Tongue (tissue), 1 donor: ENCODE measurements at regions not wholly inside any gene's neighbourhood (a gene's known extent, or its start where the extent isn't known, plus 50 kb on each side); places are given as distances from the start of the nearest gene placed in this dataset.
"Not testable (repeated sequence)": the region's sequence is repeated elsewhere in the genome, so short reads cannot be mapped to it uniquely, and the experiment has no call there.

Experiments
- DNase-seq: peaks from one replicate; pipeline ENCODE4 v3.0.0-alpha.2; 2015

- peak; percentile 66 for DNase-seq
Measured at GRCh38 chr2:7430869-7431641, 513.8 kb downstream of the RNF144A start.

DNA sequence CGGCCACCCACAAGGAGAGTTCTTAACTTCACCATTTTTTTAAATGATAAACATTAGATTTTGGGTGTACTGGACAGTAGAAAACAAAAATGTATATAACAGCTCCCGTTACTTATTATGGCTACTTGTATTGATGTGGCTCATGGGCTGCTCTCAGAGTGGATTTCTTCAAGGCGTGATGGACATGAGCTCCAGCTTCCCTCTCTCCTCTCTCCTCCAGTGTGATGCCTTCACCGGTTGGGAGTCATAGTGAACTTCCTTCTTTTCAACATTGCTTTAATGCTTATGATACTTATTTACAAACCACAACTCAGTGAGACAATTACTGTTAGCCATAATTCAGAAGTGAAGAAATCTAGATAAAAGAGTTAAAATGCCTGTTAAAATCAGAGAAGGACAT is 515.2 kb downstream of the RNF144A start:
- no peak for DNase-seq

DNA sequence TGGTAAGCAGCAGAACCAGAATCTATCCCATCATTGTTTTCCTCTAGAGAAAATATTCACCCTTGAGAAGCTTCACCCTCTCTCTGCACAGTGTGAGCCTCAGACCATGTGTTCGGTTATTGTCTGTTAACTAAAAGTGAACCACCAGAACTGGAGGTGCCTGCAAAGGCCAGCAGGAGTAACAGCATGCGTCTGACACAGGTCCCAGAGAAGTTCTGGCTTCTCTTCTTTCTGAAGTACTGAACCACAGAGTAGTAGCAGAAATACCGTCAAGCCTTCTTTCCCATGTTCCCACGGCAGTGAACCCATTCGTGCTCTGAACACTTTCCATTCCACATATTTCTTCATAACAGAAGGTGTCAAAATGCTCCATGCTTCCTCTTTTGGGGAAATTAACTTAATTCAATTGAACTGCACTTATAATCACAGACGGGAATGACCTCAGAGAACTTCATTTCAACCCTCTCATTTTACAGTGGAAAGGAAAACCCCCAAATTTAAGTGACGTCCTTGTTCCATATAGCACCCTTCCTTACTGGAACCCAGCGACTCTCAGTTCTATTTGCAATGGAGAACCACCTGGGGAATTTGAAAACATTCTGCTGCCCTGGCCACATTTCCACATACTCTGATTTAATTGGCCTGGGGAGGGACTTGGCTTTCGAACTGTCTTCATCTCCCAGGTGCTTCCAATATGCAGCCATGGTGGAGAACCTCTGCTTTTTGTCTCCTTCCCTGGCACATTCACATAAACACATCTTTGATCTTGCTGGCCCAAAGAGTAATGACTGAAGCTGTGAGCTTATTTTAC is 519.1 kb downstream of the RNF144A start:
- peak; percentile 32 for DNase-seq

GRCh38 chr2:7437141-7437540 is 519.9 kb downstream of the RNF144A start:
- DNase-seq, result no peak

DNA sequence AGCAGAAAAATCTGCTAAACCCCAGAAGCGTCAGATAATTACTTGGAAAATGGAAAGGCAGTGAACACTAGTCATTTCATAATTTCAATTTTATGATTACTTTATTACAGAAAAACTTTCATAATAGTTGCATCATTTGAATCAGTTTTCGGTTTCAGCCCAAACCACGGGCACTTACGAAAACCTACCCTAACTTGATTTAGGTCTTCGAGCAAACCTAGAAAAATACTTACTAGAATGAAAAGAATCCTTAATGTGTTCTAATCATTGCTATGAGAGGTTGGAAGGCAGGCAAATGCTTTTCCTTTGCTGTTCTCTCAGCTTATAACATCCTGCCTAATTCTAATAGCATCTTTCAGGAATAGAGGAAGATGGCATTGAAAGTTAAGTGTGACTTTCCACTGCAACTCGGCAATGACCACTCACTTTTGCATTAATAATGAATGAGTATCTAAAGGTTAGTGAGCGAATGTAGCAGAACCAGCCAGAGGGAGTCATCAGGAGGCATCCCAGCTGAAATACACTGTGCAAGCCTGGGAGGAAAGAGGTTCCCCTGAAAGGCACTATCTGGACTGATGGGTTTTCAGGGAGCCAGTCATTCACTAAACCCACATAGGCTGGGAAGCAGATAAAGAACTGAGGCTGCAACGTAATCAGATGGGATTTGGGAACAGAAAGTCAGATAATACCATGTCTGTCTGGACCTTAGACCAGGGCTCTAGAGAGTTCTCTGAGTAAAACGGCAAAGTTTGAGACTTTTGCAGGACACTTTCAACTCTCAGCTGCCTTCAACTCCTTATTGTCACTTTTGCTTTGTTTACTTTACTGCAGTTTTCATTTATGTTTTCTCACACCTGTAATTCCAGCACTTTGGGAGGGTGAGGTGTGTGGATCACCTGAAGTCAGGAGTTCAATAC is 520.8 kb downstream of the RNF144A start:
- no peak for DNase-seq

DNA sequence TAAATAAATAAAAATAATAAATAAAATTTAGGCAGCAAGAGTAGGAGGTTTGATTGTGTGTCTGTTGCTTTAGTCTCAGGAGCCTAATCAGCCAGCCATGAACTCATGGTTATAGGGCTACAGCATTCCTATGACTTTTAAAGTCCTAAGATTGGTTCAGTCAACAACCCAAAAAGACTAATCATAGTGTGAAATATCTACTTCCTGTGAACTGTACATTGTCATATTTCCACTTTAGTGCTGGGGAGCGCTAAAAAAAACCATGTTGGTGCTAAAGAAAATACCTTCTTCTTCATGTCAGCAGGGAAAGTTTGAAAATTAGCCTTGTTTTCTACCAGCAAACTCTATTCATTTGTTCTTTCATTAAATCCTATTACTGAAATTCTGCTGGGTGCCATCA is 521.6 kb downstream of the RNF144A start:
- no peak for DNase-seq

DNA sequence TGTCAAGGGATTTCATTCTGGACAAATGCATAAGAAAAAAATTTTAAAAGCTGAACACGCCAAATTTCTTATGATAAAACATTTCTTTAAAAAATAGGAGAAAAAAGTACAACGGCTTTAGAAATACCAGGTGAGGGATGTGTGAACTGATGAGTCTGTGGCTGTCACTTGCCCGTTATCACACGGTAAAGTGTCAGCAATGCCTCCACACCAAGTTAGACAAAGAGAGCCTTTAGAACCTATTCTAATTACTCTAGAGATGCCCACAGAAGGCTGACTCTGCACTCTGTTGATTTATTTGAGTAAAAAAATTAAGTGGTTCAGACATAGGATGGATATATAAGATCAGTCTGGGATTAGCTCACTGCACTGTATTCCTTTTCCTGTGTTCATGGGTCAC is 523.8 kb downstream of the RNF144A start:
- no peak for DNase-seq

GRCh38 chr2:7441841-7442240 is 524.6 kb downstream of the RNF144A start:
- not testable (repeated sequence) for DNase-seq

DNA sequence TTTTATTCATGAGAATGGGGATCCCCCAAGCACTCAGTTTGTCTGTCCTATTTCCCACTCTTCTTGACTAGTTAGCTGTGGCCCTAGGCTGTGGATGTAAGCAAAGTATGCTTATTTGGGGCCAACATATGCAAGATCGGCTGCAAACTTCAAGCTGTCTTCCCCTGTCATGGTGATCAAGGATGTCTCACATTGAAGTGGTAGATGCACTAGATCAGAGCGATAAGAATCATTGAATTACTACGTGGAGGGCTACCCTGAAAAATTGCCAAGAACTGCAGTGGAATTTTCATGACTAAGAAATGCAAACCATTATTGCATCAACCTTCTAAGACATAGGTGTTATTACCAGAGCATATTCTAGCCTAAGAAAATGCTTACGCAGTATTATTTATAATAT is 527.4 kb downstream of the RNF144A start:
- no peak for DNase-seq

DNA sequence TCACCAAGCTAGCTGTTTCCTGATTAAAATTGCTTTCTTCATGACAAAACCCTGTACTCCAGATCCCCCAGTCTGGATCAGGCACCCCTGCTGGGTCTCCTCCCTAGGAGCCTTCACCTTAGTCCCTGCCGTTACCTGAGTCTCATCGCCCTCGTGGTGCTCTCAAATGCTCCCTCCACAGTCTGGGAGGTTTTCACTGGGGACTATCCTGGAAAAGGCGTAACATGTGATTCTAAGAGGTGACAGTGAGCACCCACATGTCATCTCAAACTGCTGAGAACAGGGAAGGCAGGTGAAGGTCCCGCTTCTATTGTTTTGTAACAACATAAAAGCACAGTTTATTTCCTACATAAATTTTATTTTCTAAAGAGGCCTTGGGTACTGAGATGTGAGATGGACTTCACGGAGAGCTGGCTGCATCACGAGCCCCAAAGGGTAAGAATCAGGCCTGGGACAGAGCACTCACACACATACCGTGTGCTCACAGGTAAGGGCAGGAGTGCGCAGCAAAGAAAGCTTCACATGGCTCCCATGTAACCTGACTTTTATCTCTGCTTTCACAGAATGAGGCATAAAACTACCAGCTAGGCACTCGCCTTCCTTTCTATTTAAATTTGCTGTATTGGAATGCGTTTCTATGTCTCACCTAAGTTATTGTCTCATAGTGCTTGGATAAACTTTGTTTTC is 531.5 kb downstream of the RNF144A start:
- no peak for DNase-seq

DNA sequence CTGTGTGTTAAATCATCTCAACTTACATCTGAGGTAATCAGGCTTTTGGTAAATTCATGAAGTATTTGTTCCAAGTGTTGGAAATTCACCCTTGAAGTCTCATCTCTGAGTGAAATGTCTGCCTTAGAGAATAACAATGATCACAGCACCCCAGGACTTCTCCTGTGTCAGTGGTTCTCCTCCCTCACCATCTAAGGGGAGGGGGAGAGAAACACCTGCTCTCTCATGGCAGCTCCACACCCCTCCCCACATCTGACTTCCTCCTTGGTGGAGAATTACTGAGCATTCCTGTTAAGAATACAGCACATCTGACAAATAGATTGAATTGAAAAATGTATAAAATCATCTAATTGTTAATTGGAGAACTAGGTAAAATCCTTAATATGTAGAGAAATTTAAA is 532.1 kb downstream of the RNF144A start:
- no peak for DNase-seq

DNA sequence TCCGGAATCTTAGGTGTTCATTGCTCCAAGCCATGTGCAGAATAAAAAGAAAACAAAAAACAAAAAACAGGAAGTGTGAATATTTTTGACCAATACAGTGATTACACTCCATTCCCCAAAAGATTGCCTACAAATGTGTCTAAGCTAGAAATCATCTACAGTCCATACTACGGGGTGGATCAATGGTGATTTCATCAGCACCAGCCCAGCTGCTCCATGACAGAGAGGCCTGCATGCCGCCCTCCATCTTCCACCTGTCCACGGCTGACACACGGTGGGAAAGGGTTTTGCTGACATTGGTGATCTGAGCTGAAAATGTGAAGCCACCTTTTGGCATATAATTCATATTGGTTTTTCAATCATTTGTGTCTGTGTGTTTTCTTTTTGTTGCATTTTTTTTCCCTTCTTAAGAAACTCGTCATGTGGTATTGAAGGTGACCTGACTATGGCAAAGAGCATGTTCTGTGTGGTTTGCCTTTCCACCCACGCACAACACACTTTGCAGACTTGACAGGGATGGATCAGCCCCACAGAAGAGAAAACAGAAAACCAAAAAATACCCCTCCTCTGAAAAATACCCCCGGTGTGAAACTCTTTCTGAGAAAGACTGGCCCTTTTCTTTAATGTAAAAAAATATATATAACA is 533.1 kb downstream of the RNF144A start:
- no peak for DNase-seq

- DNase-seq, result no peak
Measured at GRCh38 chr2:7450833-7451190, 533.6 kb downstream of the RNF144A start.

DNA sequence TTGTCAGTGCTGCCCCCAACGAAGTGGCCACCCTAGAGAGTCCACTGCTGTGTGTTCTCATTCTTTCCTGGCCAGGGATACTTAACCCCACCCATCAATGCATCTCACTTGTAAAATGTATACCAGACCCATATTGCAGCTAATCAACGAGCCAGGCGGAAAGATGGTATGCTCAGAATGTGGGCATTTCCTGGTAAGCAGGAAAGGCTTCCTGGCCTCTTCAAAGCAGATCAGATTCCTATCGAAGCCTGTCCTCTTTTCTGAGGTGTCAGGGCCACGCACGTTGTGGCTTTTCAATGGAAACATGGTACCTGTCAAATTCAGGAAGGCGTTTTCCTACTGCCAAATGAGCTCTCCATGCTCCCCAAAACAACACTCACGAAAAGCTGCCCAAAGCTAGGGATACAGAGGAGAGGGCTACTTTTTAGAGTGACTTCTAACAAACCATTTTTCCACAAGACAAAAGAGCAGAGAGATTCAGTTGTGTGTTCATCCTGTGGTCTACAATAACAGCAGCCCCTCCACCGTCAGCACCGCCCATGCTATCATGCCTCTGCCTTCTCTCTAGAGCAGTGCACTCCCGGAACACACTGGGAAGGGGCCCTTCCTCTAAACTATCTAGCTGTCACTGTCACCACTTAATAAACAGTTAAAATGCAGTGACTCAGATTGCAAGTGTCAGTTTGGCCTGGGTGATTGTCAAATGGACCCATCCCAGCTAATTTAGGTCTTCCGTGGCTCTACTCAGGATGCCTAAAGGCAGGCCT is 535.1 kb downstream of the RNF144A start:
- no peak for DNase-seq

DNA sequence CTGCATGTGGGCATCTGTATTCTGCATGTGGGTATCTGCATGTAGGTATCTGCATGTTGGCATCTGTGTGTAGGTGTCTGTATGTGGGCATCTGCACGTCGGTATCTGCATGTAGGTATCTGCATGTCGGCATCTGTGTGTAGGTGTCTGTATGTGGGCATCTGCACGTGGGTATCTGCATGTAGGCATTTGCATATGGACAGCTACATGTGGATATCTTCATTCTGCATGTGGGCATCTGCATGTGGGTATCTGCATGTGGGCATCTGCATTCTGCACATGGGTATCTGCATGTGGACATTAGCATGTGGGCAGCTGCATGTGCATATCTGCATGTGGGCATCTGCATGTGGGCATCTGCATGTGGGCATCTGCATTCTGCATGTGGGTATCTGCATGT is 537.4 kb downstream of the RNF144A start:
- DNase-seq, result no peak

- peak; percentile 2 for DNase-seq
Measured at GRCh38 chr2:7456762-7457161, 539.5 kb downstream of the RNF144A start.

DNA sequence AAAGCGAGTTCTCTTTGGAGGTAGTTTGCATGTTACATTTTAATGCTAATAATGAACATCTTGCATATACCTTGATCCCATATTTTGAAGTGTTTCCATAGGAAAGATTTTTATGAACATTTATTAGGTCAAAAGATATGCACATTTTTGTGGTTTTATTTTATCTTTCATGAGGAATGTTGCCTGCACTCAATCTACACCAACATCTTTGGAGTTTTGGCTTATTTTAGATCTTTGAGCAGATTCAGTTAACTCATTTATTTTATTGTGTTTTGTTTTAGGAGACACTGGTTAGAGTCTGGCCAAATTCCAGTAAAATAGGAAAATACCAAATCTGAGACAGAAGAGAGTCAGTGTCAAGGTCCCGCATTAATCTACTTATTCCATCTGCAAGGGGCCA is 540.9 kb downstream of the RNF144A start:
- no peak for DNase-seq

DNA sequence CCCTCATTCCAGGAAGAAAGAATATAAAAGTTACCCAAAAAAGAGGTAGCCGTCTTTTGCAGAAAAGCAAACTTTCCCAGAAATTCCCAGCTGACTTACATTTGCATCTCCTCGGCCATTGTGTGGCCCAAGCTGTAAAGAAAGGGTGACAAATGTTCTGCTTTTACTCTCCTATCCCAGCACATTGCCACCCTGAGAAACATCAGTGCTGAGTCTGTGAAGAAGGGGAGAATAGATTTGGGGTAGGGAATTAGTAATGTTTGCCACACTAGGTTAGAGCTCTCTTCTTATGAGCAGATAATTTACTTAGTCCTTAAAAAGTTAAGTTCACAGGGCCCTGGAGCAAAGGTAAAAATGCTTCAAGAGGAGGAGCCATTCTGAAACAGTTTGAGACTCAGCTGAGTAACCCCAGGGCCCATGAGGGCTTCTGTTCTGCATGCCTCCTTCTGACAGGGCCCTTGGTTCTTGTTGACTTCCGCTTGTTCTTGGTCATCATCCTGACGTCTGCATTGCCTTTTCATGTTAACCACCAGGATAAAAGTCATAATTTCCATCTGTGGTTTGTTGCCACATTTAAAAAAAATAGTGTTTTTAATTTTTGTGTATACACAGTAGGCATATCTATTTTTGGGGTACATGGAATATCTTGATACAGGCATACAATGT is 550.7 kb downstream of the RNF144A start:
- DNase-seq, result no peak

DNA sequence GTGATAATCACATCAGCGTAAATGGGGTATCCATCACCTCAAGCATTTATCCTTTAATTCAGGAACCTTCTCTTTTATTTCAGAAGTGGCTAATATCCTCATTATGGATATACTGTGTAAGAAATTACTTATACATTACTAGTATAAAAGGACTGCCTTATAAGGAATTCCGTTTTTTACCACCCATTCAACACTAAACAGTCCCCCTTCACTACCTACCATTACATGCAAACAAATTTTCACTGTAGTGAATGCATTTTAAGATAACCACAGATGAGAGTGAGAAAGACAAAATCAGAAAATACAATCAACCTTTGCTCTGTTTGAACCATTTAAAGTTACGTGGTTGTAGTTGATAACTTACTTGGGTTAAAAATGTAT is 551.2 kb downstream of the RNF144A start:
- no peak for DNase-seq

GRCh38 chr2:7468955-7469354 is 551.7 kb downstream of the RNF144A start:
- no peak for DNase-seq
